Stimulated activated naive CD4-positive, alpha-beta T cell treated with Interleukin-2 at 50 U/mL for 16 hours (primary cell): ENCODE measurements at regions not wholly inside any gene's neighbourhood (a gene's known extent, or its start where the extent isn't known, plus 50 kb on each side); places are given as distances from the start of the nearest gene placed in this dataset.
"Not testable (repeated sequence)": the region's sequence is repeated elsewhere in the genome, so short reads cannot be mapped to it uniquely, and the experiment has no call there.

ENCODE experiments used
- DNase-seq: peaks from one replicate; lab custom pipeline; 2025; lab: John Stamatoyannopoulos, UW

DNA sequence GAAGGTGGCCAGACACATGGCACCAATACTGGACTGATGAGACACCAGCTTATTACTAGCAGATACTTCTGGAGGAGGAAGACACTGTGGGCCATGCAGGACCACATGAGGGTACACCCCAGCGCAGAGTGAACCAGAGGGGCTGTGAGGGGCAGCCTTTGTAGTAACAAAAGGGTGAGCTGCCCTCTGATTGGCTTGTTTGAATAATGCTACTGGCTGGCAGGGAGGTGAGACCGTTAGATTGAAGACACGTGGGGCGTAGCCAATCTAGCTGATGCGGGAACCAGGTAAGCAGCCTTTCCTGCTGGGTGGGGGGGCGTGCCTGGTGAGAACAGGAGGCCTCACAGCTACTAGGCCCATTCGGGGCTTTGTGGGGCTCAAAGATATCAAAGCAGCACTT lies 102.8 kb upstream of the SEC14L1 start:
- DNase-seq = no peak

- no peak for DNase-seq
These were observed 101.7 kb upstream of the SEC14L1 start for GRCh38 chr17:77038884-77039555.

DNA sequence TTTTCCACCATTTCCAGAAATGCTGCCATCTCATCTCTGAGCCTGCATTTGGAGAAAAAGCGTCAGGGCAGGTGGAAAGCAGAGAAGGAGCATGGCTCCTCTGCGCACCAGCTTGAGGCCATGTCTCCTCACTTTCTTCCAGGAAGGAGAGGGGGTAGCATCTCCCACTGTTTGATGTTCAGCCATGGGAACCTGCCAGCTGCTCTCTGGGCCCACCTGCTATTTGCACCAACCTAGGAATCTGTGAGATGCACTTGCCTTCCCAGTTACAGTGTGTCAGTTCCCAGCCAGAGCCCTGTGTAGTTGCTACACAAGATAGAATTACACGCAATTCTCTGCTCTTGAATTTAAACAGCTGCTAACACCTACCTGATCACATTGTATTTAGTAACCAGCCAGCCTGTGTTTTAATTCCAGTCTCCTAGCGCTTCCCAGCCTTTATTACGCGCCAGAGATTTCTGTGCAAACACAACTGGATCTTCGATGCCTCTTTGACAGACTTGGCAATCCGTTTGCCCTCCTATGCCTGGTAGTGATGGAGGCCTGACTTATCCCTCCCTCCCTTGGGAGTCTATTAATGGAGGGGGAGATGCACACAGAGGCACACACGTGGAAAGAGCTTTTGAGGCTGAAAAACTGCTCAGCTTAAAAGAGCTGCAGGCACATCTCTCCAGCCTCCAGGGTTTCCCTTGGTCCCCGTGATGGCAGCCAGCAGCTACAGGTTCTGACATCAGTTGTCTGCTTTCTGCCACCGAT lies 98.1 kb upstream of the SEC14L1 start:
- no peak for DNase-seq

GRCh38 chr17:77045441-77046041 lies 95.2 kb upstream of the SEC14L1 start:
- no peak for DNase-seq

DNA sequence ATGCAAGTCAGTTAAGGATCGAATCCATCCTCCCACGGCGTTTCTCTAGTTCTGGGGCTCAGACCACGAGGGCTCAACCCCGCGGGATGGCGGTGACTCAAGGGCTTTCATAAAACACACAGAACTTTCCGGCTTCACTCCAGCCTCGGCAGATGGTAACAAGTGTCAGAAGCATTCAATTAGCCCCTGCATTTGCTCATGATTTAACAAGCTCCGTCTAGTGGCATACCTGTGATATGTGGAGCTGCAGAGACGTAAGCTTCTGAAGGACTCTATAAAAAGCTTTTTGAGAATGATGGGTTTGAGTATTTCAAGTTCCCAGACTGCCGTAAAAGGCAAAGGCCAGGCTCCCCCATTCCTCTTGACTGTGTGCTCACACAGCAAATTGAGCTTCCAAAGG lies 91.3 kb upstream of the SEC14L1 start:
- DNase-seq = no peak

GRCh38 chr17:77050901-77051300 lies 89.9 kb upstream of the SEC14L1 start:
- DNase-seq = not testable (repeated sequence)

DNA sequence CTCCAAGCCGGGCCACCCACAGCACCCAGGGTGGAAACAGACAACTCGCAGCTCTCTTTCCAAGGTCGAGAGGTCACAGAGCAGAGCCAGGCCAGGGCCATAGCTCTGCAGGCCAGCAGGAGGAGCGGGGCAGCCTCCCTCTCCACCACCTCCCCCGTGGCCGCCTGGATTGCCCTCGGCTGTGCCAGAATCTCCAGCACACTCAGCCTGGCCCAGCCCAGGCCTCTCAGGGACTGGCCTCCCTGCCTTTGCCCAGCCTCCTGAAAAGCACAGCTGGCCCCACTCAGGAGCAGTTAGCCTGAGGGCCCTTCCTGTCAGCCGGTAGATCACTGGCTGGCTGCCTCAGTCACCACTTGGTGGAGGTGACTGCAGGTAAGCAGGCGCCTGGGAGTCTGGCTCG lies 85.8 kb upstream of the SEC14L1 start:
- DNase-seq = no peak

- no peak for DNase-seq
These were observed 85.3 kb upstream of the SEC14L1 start for GRCh38 chr17:77055453-77055852.

GRCh38 chr17:77058016-77058415 lies 82.8 kb upstream of the SEC14L1 start:
- no peak for DNase-seq

DNA sequence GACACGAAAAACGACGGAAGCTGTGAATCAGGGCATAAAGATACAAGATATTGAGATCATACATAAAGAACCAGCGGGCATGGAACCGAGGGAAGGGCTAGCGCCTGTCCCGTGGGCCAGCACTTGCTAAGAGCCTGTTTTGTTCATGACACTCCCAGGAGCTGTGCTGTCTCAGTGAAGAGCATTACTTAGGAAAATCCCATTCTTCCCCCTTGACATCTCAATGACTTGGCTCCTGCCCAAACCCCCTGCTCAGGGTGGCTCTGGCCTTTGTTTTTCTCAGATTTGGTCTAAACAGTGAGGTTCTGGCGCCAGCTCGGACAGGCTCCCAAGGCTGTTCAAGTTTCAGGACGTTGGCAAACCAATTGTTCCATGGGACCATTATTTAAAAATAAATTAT lies 79.1 kb upstream of the SEC14L1 start:
- DNase-seq = no peak

DNA sequence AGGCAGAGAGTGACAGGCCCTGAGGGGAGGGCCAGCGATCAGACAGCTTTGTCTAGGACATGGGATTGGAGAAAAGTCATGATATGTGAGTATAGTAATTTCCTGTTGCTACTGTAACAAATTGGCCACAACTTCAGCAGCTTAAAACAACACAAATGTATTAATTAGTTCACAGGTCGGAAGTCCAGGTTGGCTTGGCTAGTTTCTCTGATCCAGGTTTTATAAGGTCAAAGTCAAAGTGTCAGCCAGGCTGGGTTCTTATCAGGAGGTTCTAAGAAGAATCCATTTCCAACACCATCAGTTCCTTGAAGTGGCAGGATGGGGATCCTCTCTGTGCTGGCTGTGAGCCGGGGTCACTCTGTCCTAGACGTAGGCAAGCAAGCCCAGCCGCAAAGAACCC lies 76.2 kb upstream of the SEC14L1 start:
- DNase-seq = no peak

DNA sequence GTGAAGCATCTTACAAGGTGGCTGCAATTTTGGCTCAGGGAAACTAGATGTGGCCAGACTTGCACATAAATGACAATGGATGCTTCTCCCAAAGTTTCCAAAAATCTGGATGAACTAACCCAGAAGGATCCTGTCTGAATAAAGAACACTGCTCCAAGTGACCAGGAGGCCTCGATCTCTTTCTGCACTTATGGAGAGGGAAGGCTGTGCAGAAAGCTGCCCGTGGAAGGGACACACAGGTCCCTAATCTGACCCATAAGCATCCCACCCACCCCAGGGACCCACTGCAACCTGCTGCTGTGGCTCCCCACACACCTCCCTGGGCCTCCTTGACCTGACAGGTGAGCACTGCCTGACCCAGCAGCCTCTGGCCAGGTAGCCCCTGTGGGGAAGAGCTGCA lies 74.6 kb upstream of the SEC14L1 start:
- DNase-seq = no peak

GRCh38 chr17:77066726-77067409 lies 73.9 kb upstream of the SEC14L1 start:
- peak; percentile 19 for DNase-seq

- DNase-seq = no peak
These were observed 71.9 kb upstream of the SEC14L1 start for GRCh38 chr17:77068915-77069314.

- no peak for DNase-seq
These were observed 69.9 kb upstream of the SEC14L1 start for GRCh38 chr17:77070888-77071279.

DNA sequence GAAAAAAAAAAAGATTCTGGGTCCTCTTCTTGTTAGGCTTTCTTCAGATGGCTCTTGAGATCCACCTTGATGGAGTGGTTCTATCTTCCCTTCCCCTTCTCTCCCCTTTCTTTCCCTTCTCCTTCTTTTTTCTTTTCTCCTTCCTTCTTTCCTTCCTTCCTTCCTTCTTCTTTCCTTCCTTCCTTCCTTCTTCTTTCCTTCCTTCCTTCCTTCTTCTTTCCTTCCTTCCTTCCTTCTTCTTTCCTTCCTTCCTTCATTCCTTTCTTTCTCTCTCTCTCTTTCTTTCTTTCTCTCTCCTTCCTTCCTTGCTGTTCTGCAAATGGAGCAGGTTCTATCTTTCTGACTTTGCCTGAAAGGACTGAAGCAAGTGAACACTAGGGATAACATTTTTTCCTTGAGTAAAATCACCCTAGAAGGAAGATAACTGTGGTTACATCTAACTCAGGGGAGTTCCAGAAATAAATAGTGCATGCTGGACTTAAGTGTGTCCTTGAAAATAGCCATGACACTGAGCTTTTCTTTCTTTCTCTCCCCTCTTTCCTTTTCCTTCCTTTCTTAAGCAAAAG lies 68.8 kb upstream of the SEC14L1 start:
- DNase-seq = no peak

DNA sequence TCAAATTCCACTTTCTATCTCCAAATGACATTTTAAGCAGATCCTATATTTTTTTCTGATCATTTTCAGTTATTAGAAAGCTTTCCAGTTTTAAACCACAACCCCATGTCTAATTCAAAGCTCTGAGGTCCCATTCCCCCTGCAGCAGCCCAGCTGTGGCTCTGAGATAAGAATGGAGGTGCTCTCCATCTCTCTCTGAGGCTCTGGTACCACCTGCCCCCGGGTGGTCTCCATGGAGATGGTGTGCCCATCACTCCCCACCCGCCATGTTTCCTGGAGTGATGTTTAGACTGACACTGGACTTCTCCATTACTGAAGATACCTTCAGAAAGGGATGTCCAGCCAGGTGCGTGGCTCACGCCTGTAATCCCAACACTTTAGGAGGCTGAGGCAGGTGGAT lies 68.1 kb upstream of the SEC14L1 start:
- no peak for DNase-seq

DNA sequence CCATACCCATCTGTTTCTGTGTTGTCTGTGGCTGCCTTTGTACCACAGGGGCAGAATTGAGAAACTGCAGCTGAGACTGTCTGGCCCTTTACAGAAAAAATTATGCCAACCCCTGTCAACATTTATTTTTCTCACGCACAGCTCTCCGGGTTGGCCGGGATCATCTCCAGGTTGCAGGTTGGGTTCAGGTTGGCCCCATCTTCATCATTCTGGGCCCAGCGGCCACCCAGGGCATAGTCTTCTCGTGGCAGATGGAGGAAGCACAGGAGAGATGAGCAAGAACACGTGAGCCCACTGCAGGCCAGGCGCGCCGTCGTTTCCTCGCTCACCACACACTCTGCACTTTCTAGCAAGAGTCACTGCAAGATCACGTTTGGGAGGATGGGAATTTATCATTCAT lies 66.1 kb upstream of the SEC14L1 start:
- no peak for DNase-seq

- DNase-seq = no peak
These were observed 64.5 kb upstream of the SEC14L1 start for GRCh38 chr17:77076124-77076830.

DNA sequence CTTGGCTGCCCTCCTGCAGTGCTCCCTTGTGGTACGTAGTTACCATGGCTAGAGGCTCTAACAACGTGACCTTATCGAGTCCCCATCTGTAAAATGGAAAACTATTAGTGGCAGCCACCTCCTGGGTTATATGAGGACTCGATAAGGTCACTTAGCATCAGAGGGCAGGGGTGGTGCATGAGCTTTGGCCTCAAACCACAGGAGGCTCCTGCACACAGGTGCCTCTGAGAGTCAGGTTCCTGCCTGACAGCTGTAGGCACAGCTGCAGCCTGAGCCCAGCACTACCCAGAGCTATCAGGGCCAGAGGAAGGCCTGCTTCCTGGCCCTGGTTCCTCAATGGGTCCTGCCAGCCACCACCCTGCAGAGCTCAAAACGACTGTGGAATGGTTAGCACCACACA lies 57.2 kb upstream of the SEC14L1 start:
- DNase-seq = no peak

DNA sequence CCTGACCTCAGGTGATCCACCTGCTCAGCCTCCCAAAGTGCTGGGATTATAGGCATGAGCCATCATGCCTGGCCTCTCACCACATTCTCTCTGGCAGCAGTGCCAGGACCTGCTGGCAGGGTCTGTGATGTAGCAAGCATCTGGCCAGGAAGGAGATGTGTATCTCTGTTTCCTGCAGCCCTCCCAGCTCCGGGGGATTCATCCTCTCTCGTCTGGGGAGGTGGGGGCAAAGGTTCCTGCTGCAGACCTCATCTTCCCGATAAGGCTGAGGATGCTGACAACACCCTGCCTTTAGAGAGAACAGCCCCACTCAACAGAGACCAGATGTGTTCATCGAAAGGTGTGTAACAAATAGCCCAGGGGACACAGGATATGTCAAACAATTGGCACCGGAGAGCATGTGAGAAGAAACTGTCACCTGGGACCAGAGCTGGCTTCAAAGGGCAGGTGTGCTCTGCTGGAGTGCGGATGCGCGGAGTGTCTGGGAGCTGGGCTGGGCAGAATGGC lies 54.8 kb upstream of the SEC14L1 start:
- no peak for DNase-seq
